Stimulated activated CD8-positive, alpha-beta memory T cell treated with anti-CD3 and anti-CD28 coated beads, Interleukin-4, amount 100 ng/mL, for 4 hours (primary cell): ENCODE measurements at regions not wholly inside any gene's neighbourhood (a gene's known extent, or its start where the extent isn't known, plus 50 kb on each side); places are given as distances from the start of the nearest gene placed in this dataset.
A peak's percentile ranks its signal among the peaks of the same experiment; 100 is the strongest.

Source experiments
- DNase-seq, 2 donors: peaks; one replicate each; pipeline ENCODE4 v3.0.0-alpha.2; 2020; ENCODE audit warnings: low read depth in 2 of 2, low spot score in 1 of 2

- DNase-seq = no peak
Measured at GRCh38 chr10:45183174-45183573, 132.2 kb downstream of the OR13A1 start.

GRCh38 chr10:45197816-45198485 lies 117.5 kb downstream of the OR13A1 start:
- no peak for DNase-seq

GRCh38 chr10:45198486-45199204 lies 116.8 kb downstream of the OR13A1 start:
- no peak for DNase-seq

- DNase-seq = no peak
Measured at GRCh38 chr10:45199205-45199740, 116.1 kb downstream of the OR13A1 start.

GRCh38 chr10:45201271-45201670 lies 114.1 kb downstream of the OR13A1 start:
- DNase-seq = no peak

- DNase-seq = no peak
Measured at GRCh38 chr10:45202242-45202641, 113.2 kb downstream of the OR13A1 start.

- no peak for DNase-seq
Measured at GRCh38 chr10:45204954-45205775, 110.2 kb downstream of the OR13A1 start.

GRCh38 chr10:45209888-45210287 lies 105.5 kb downstream of the OR13A1 start:
- no peak for DNase-seq

- no peak for DNase-seq
Measured at GRCh38 chr10:45211576-45211975, 103.8 kb downstream of the OR13A1 start.

- DNase-seq = no peak
Measured at GRCh38 chr10:45219416-45219815, 96.0 kb downstream of the OR13A1 start.

GRCh38 chr10:45220931-45221330 lies 94.5 kb downstream of the OR13A1 start:
- DNase-seq = no peak

GRCh38 chr10:45224219-45224841 lies 91.1 kb downstream of the OR13A1 start:
- DNase-seq = no peak

GRCh38 chr10:45227042-45227441 lies 88.4 kb downstream of the OR13A1 start:
- DNase-seq = no peak

- no peak for DNase-seq
Measured at GRCh38 chr10:45227456-45227855, 88.0 kb downstream of the OR13A1 start.

- no peak for DNase-seq
Measured at GRCh38 chr10:45229823-45230222, 85.6 kb downstream of the OR13A1 start.

GRCh38 chr10:45235260-45235769 lies 80.1 kb downstream of the OR13A1 start:
- peak; percentile 18 to 30 for DNase-seq

GRCh38 chr10:45235798-45236220 lies 79.6 kb downstream of the OR13A1 start:
- no peak for DNase-seq

- no peak for DNase-seq
Measured at GRCh38 chr10:45238896-45239295, 76.5 kb downstream of the OR13A1 start.

- DNase-seq = no peak
Measured at GRCh38 chr10:45239642-45240041, 75.8 kb downstream of the OR13A1 start.

- no peak for DNase-seq
Measured at GRCh38 chr10:45241865-45242520, 73.4 kb downstream of the OR13A1 start.
